ENCODE measurements at regions not wholly inside any gene's neighbourhood (a gene's known extent, or its start where the extent isn't known, plus 50 kb on each side); places are given as distances from the start of the nearest gene placed in this dataset.

- Histone ChIP-seq H3K4me1 (ENCODE audit: control insufficient read depth in 5 of 5, insufficient read depth in 5 of 5, low read length in 5 of 5) (no peaks in the 10 kb centered on the region), H3K4me3 (ENCODE audit: low read depth in 1 of 5, low read length in 5 of 5) (no peak overlapping the region), H3K9ac (ENCODE audit: low read length in 5 of 5) (no peak overlapping the region), H3K36me3 (ENCODE audit: control insufficient read depth in 5 of 5, insufficient read depth in 5 of 5, low read length in 5 of 5) (no peaks in the 10 kb centered on the region), H3K9me3 (ENCODE audit: control insufficient read depth in 5 of 5, low read length in 5 of 5) (peaks cover 0 to 3% (median 0%) of the 10 kb centered on the region in 5 donors), H3K27ac (ENCODE audit: low read depth, low read length) (no peak overlapping the region), H3K27me3 (ENCODE audit: control insufficient read depth in 5 of 5, insufficient read depth in 4 of 5, low read length in 5 of 5) (no peaks in the 10 kb centered on the region)
These were observed 356.9 kb downstream of the RAB28 start for GRCh38 chr4:13126976-13127910.

- Histone ChIP-seq H3K9me3 (ENCODE audit: control insufficient read depth in 5 of 5, low read length in 5 of 5) (no peaks in the 10 kb centered on the region), H3K4me1 (ENCODE audit: control insufficient read depth in 5 of 5, insufficient read depth in 5 of 5, low read length in 5 of 5) (no peaks in the 10 kb centered on the region), H3K36me3 (ENCODE audit: control insufficient read depth in 5 of 5, insufficient read depth in 5 of 5, low read length in 5 of 5) (no peaks in the 10 kb centered on the region)
These were observed 365.5 kb downstream of the RAB28 start for GRCh38 chr4:13118633-13119032.

GRCh38 chr4:13117185-13117584 is 367.0 kb downstream of the RAB28 start:
- Histone ChIP-seq H3K9ac (ENCODE audit: low read length in 5 of 5) (no peak overlapping the region), H3K4me3 (ENCODE audit: low read depth in 1 of 5, low read length in 5 of 5) (no peak overlapping the region), H3K9me3 (ENCODE audit: control insufficient read depth in 5 of 5, low read length in 5 of 5) (peaks cover 0 to 2% (median 0%) of the 10 kb centered on the region in 5 donors), H3K36me3 (ENCODE audit: control insufficient read depth in 5 of 5, insufficient read depth in 5 of 5, low read length in 5 of 5) (no peaks in the 10 kb centered on the region), H3K27me3 (ENCODE audit: control insufficient read depth in 5 of 5, insufficient read depth in 4 of 5, low read length in 5 of 5) (no peaks in the 10 kb centered on the region), H3K27ac (ENCODE audit: low read depth, low read length) (no peak overlapping the region), H3K4me1 (ENCODE audit: control insufficient read depth in 5 of 5, insufficient read depth in 5 of 5, low read length in 5 of 5) (no peaks in the 10 kb centered on the region)

More at GRCh38 chr4:13118633-13119032, 365.5 kb downstream of the RAB28 start:
- Histone ChIP-seq H3K27ac (ENCODE audit: low read depth, low read length) (no peak overlapping the region), H3K9ac (ENCODE audit: low read length in 5 of 5) (no peak overlapping the region), H3K27me3 (ENCODE audit: control insufficient read depth in 5 of 5, insufficient read depth in 4 of 5, low read length in 5 of 5) (no peaks in the 10 kb centered on the region), H3K4me3 (ENCODE audit: low read depth in 1 of 5, low read length in 5 of 5) (no peak overlapping the region)

DNA sequence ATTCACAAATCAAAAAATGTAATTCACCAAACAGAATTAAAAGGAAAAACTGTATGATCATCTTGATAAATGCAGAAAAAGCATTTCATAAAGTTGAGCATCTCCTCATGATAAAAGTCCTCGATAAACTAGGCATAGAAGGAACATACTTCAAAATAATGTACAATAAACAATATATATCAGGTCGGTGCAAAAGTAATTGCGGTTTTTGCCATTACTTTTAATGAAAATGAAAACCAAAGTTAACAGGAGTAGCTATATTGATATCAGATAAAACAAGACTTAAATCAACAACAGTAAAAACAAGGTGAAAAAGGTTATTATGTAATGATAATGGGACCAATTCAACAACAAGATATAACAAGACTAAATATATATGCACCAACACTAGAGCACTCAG is 372.1 kb downstream of the RAB28 start:
- H3K27me3 ChIP-seq (ENCODE audit: control insufficient read depth in 5 of 5, insufficient read depth in 4 of 5, low read length in 5 of 5), result no peaks in the 10 kb centered on the region
- no peaks in the 10 kb centered on the region for H3K36me3 ChIP-seq (ENCODE audit: control insufficient read depth in 5 of 5, insufficient read depth in 5 of 5, low read length in 5 of 5)
- no peak overlapping the region for H3K9ac ChIP-seq (ENCODE audit: low read length in 5 of 5)

DNA sequence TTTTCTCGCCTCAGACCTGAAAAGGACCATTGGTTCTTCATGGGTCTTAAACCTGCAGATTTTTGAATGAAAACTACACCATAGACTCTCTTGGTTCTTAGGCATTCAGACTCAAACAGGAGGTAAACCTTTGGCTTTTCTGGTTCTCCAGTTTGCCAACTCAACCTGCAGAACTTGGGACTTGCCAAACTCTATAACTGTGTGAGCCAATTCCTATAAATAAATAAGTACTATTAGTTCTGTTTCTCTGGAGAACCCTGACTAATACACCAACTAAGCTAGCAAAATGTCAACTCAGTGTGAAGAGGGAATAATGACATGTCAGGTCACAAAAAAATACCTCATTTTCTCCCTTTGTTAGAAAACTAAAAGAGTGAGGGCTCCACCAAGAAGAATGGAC is 374.6 kb downstream of the RAB28 start:
- Histone ChIP-seq H3K4me1 (ENCODE audit: control insufficient read depth in 5 of 5, insufficient read depth in 5 of 5, low read length in 5 of 5) (no peaks in the 10 kb centered on the region), H3K36me3 (ENCODE audit: control insufficient read depth in 5 of 5, insufficient read depth in 5 of 5, low read length in 5 of 5) (no peaks in the 10 kb centered on the region), H3K9ac (ENCODE audit: low read length in 5 of 5) (no peak overlapping the region), H3K27ac (ENCODE audit: low read depth, low read length) (no peak overlapping the region), H3K4me3 (ENCODE audit: low read depth in 1 of 5, low read length in 5 of 5) (no peak overlapping the region), H3K9me3 (ENCODE audit: control insufficient read depth in 5 of 5, low read length in 5 of 5) (peaks cover 0 to 8% (median 2%) of the 10 kb centered on the region in 5 donors), H3K27me3 (ENCODE audit: control insufficient read depth in 5 of 5, insufficient read depth in 4 of 5, low read length in 5 of 5) (no peaks in the 10 kb centered on the region)

More for the DNA sequence above, 372.1 kb downstream of the RAB28 start:
- Histone ChIP-seq H3K4me1 (ENCODE audit: control insufficient read depth in 5 of 5, insufficient read depth in 5 of 5, low read length in 5 of 5) (no peaks in the 10 kb centered on the region), H3K27ac (ENCODE audit: low read depth, low read length) (no peak overlapping the region), H3K4me3 (ENCODE audit: low read depth in 1 of 5, low read length in 5 of 5) (no peak overlapping the region), H3K9me3 (ENCODE audit: control insufficient read depth in 5 of 5, low read length in 5 of 5) (peaks cover 0 to 7% (median 2%) of the 10 kb centered on the region in 5 donors)

DNA sequence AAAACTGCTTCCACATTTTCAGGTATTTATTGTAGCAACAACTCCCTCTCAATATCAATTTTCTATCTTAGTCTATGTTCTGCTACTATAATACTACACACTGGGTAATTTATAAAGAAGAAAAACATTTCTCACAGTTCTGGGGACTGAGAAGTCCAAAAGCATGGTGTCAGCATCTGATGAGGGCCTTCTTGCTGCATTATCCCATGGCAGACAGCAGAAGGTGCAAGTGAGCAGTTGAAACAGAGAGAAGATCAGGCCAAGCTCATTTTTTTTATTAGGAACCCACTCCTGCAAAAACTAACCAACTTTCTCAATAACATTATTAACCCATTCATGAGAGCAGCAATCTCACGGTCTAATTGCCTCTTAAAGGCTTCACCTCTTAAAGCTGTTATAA is 376.0 kb downstream of the RAB28 start:
- Histone ChIP-seq H3K27me3 (ENCODE audit: control insufficient read depth in 5 of 5, insufficient read depth in 4 of 5, low read length in 5 of 5) (no peaks in the 10 kb centered on the region), H3K9me3 (ENCODE audit: control insufficient read depth in 5 of 5, low read length in 5 of 5) (peaks cover 0 to 8% (median 5%) of the 10 kb centered on the region in 5 donors), H3K36me3 (ENCODE audit: control insufficient read depth in 5 of 5, insufficient read depth in 5 of 5, low read length in 5 of 5) (no peaks in the 10 kb centered on the region)

DNA sequence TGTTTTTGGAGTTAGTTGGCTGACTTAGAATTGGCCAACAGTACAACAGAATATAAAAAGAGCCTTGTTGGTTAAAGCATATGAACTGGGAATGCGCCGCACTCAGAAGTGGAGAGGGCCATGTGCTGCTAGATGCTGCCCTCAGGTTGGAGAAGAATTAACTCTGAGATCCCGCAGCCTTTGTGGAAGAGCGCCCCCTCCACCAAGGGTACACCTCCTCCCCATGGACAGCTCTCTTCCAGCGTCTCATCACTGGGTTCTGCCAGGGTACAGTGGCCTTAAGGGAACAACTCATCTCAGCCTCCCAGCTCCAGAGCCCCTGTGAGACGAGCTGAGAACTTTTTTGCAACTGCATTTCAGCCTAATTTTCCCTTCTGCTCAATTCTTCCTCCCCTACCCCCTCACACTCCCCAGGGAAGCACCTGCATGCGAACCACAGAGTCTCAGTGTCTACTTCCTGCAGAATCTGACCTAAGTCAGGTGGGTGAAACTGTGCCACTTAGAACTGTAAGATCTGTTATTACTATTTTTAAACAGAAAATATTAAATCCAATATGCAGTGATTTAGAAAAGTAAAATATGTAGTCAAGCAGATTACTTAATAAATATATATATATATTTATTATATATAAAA is 380.6 kb downstream of the RAB28 start:
- Histone ChIP-seq H3K27me3 (ENCODE audit: control insufficient read depth in 5 of 5, insufficient read depth in 4 of 5, low read length in 5 of 5) (no peaks in the 10 kb centered on the region), H3K4me1 (ENCODE audit: control insufficient read depth in 5 of 5, insufficient read depth in 5 of 5, low read length in 5 of 5) (no peaks in the 10 kb centered on the region)

More for the DNA sequence above, 376.0 kb downstream of the RAB28 start:
- H3K4me3 ChIP-seq (ENCODE audit: low read depth in 1 of 5, low read length in 5 of 5), result no peak overlapping the region
- H3K9ac ChIP-seq (ENCODE audit: low read length in 5 of 5), result no peak overlapping the region
- no peaks in the 10 kb centered on the region for H3K4me1 ChIP-seq (ENCODE audit: control insufficient read depth in 5 of 5, insufficient read depth in 5 of 5, low read length in 5 of 5)
- H3K27ac ChIP-seq (ENCODE audit: low read depth, low read length), result no peak overlapping the region

GRCh38 chr4:13102092-13102742 is 381.9 kb downstream of the RAB28 start:
- H3K27me3 ChIP-seq (ENCODE audit: control insufficient read depth in 5 of 5, insufficient read depth in 4 of 5, low read length in 5 of 5), result no peaks in the 10 kb centered on the region
- peaks cover 0 to 7% (median 3%) of the 10 kb centered on the region in 5 donors for H3K9me3 ChIP-seq (ENCODE audit: control insufficient read depth in 5 of 5, low read length in 5 of 5)
- H3K4me1 ChIP-seq (ENCODE audit: control insufficient read depth in 5 of 5, insufficient read depth in 5 of 5, low read length in 5 of 5), result no peaks in the 10 kb centered on the region
- H3K4me3 ChIP-seq (ENCODE audit: low read depth in 1 of 5, low read length in 5 of 5), result no peak overlapping the region
- H3K9ac ChIP-seq (ENCODE audit: low read length in 5 of 5), result no peak overlapping the region
- no peak overlapping the region for H3K27ac ChIP-seq (ENCODE audit: low read depth, low read length)
- H3K36me3 ChIP-seq (ENCODE audit: control insufficient read depth in 5 of 5, insufficient read depth in 5 of 5, low read length in 5 of 5), result no peaks in the 10 kb centered on the region

More for the DNA sequence above, 380.6 kb downstream of the RAB28 start:
- Histone ChIP-seq H3K4me3 (ENCODE audit: low read depth in 1 of 5, low read length in 5 of 5) (no peak overlapping the region), H3K27ac (ENCODE audit: low read depth, low read length) (no peak overlapping the region), H3K36me3 (ENCODE audit: control insufficient read depth in 5 of 5, insufficient read depth in 5 of 5, low read length in 5 of 5) (no peaks in the 10 kb centered on the region), H3K9ac (ENCODE audit: low read length in 5 of 5) (no peak overlapping the region), H3K9me3 (ENCODE audit: control insufficient read depth in 5 of 5, low read length in 5 of 5) (peaks cover 0 to 7% (median 4%) of the 10 kb centered on the region in 5 donors)

DNA sequence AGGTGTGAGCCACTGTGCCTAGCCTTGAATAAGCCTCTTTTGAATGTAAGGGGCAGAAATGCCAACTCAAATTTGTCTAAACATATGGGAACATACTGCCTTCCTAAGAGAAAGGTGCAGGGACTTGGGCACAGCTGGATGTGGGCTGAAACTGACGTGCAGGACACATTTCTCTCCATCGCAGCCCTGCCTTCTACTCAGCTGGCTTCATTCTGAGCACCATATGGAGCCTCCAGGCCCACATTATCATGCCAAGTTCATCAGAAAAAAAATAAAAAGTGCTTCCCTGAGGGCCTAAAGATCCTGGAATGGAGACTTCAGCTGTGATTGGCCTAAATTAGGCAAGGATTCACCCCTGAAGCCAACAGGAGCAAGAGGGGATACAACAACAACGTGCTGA is 386.2 kb downstream of the RAB28 start:
- H3K4me3 ChIP-seq (ENCODE audit: low read depth in 1 of 5, low read length in 5 of 5), result no peak overlapping the region
- H3K27ac ChIP-seq (ENCODE audit: low read depth, low read length), result no peak overlapping the region
- peaks cover 0 to 3% (median 0%) of the 10 kb centered on the region in 5 donors for H3K9me3 ChIP-seq (ENCODE audit: control insufficient read depth in 5 of 5, low read length in 5 of 5)
- peaks cover 0 to 3% (median 2%) of the 10 kb centered on the region in 5 donors for H3K4me1 ChIP-seq (ENCODE audit: control insufficient read depth in 5 of 5, insufficient read depth in 5 of 5, low read length in 5 of 5)
- no peak overlapping the region for H3K9ac ChIP-seq (ENCODE audit: low read length in 5 of 5)
- no peaks in the 10 kb centered on the region for H3K27me3 ChIP-seq (ENCODE audit: control insufficient read depth in 5 of 5, insufficient read depth in 4 of 5, low read length in 5 of 5)
- H3K36me3 ChIP-seq (ENCODE audit: control insufficient read depth in 5 of 5, insufficient read depth in 5 of 5, low read length in 5 of 5), result no peaks in the 10 kb centered on the region

GRCh38 chr4:13095722-13096121 is 388.4 kb downstream of the RAB28 start:
- no peak overlapping the region for H3K4me3 ChIP-seq (ENCODE audit: low read depth in 1 of 5, low read length in 5 of 5)
- H3K27me3 ChIP-seq (ENCODE audit: control insufficient read depth in 5 of 5, insufficient read depth in 4 of 5, low read length in 5 of 5), result no peaks in the 10 kb centered on the region
- H3K9me3 ChIP-seq (ENCODE audit: control insufficient read depth in 5 of 5, low read length in 5 of 5), result no peaks in the 10 kb centered on the region
- H3K36me3 ChIP-seq (ENCODE audit: control insufficient read depth in 5 of 5, insufficient read depth in 5 of 5, low read length in 5 of 5), result no peaks in the 10 kb centered on the region
- no peak overlapping the region for H3K9ac ChIP-seq (ENCODE audit: low read length in 5 of 5)
- H3K27ac ChIP-seq (ENCODE audit: low read depth, low read length), result no peak overlapping the region
- peaks cover 0 to 8% (median 4%) of the 10 kb centered on the region in 5 donors for H3K4me1 ChIP-seq (ENCODE audit: control insufficient read depth in 5 of 5, insufficient read depth in 5 of 5, low read length in 5 of 5)

Data from subcutaneous abdominal adipose tissue (tissue), 5 donors.